H9 (cell line): ENCODE measurements at regions not wholly inside any gene's neighbourhood (a gene's known extent, or its start where the extent isn't known, plus 50 kb on each side); places are given as distances from the start of the nearest gene placed in this dataset.

Experiments used
- DNase-seq: peaks from one replicate; pipeline ENCODE4 v3.0.0-alpha.2; 2017
- H2AFZ ChIP-seq: one replicate; pipeline ENCODE4 v1.6.1; 2013; ENCODE audit warnings: mild to moderate bottlenecking, low read length, control low read depth, moderate library complexity
- H2AK5ac ChIP-seq: 2 replicates; pipeline ENCODE4 v1.6.1; 2013; ENCODE audit warnings: low read length, control low read depth, mixed read lengths; ENCODE audit not compliant: insufficient read length
- H2BK120ac ChIP-seq: one replicate; pipeline ENCODE4 v1.6.1; 2013; ENCODE audit warnings: low read depth, mild to moderate bottlenecking, low read length, control low read depth, inconsistent platforms; ENCODE audit not compliant: poor library complexity, severe bottlenecking
- H2BK12ac ChIP-seq: 2 replicates; pipeline ENCODE4 v1.6.1; 2013; ENCODE audit warnings: low read length, control low read depth, mixed read lengths, low read depth; ENCODE audit not compliant: insufficient read length
- H2BK15ac ChIP-seq: 2 replicates; pipeline ENCODE4 v1.6.1; 2013; ENCODE audit warnings: low read depth, low read length, control low read depth
- H2BK20ac ChIP-seq: one replicate; pipeline ENCODE4 v1.6.1; 2013; ENCODE audit warnings: low read depth, mild to moderate bottlenecking, low read length, control low read depth, inconsistent platforms; ENCODE audit not compliant: poor library complexity, severe bottlenecking
- H2BK5ac ChIP-seq: 2 replicates; pipeline ENCODE4 v1.6.1; 2013; ENCODE audit warnings: low read length, control low read depth, mixed read lengths; ENCODE audit not compliant: insufficient read length
- H3K14ac ChIP-seq: 2 replicates; pipeline ENCODE4 v1.6.1; 2013; ENCODE audit warnings: low read length, control low read depth; ENCODE audit not compliant: insufficient read depth
- H3K18ac ChIP-seq: 2 replicates; pipeline ENCODE4 v1.6.1; 2013; ENCODE audit warnings: low read depth, mild to moderate bottlenecking, mixed read lengths, low read length, control low read depth; ENCODE audit not compliant: insufficient read length
- H3K23ac ChIP-seq: 2 replicates; pipeline ENCODE4 v1.6.1; 2013; ENCODE audit warnings: low read length, control low read depth, mixed read lengths, low read depth; ENCODE audit not compliant: insufficient read length
- H3K23me2 ChIP-seq: 2 replicates; pipeline ENCODE4 v1.6.1; 2013; ENCODE audit warnings: low read depth, mild to moderate bottlenecking, mixed read lengths, low read length, control low read depth; ENCODE audit not compliant: insufficient read length, poor library complexity, severe bottlenecking
- H3K27ac ChIP-seq: 2 replicates; pipeline ENCODE4 v1.5.1; 2013; ENCODE audit warnings: low read length, control low read depth, mixed read lengths, low read depth; ENCODE audit not compliant: insufficient read length
- H3K27me3 ChIP-seq: 2 replicates; pipeline ENCODE4 v1.6.1; 2013; ENCODE audit warnings: low read length, control low read depth, inconsistent platforms; ENCODE audit not compliant: insufficient read depth
- H3K4ac ChIP-seq: 2 replicates; pipeline ENCODE4 v1.6.1; 2013; ENCODE audit warnings: low read depth, mild to moderate bottlenecking, control low read depth, inconsistent platforms, low read length, moderate library complexity
- H3K4me1 ChIP-seq: 2 replicates; pipeline ENCODE4 v1.6.1; 2013; ENCODE audit warnings: low read length, control low read depth, inconsistent platforms; ENCODE audit not compliant: insufficient read depth
- H3K4me2 ChIP-seq: 2 replicates; pipeline ENCODE4 v1.6.1; 2013; ENCODE audit warnings: low read length, control low read depth, mixed read lengths; ENCODE audit not compliant: insufficient read length, insufficient read depth
- H3K56ac ChIP-seq: 2 replicates; pipeline ENCODE4 v1.6.1; 2013; ENCODE audit warnings: low read depth, mild to moderate bottlenecking, mixed read lengths, low read length, control low read depth; ENCODE audit not compliant: insufficient read length
- H3K79me1 ChIP-seq: 2 replicates; pipeline ENCODE4 v1.6.1; 2013; ENCODE audit warnings: low read depth, mild to moderate bottlenecking, moderate library complexity, low read length, control low read depth, inconsistent platforms; ENCODE audit not compliant: insufficient read depth, poor library complexity, severe bottlenecking
- H3K79me2 ChIP-seq: 2 replicates; pipeline ENCODE4 v1.6.1; 2013; ENCODE audit warnings: low read length, control low read depth, inconsistent platforms; ENCODE audit not compliant: insufficient read depth
- H3K9ac ChIP-seq: 2 replicates; pipeline ENCODE4 v1.6.1; 2013; ENCODE audit warnings: low read length, control low read depth, mixed read lengths; ENCODE audit not compliant: insufficient read length; ENCODE audit errors: extremely low read depth
- H3K9me3 ChIP-seq: one replicate; pipeline ENCODE4 v1.6.1; 2013; ENCODE audit warnings: low read depth, low read length, inconsistent platforms; ENCODE audit not compliant: control insufficient read depth
- H3T11ph ChIP-seq: one replicate; pipeline ENCODE4 v1.6.1; 2013; ENCODE audit warnings: mild to moderate bottlenecking, low read length, control low read depth, inconsistent platforms
- H4K20me1 ChIP-seq: one replicate; pipeline ENCODE4 v1.6.1; 2013; ENCODE audit not compliant: control insufficient read depth, insufficient read length, insufficient read depth
- H4K5ac ChIP-seq: 2 replicates; pipeline ENCODE4 v1.6.1; 2013; ENCODE audit warnings: low read depth, mild to moderate bottlenecking, mixed read lengths, low read length, control low read depth; ENCODE audit not compliant: insufficient read length
- H4K8ac ChIP-seq: replicated peaks from 2 replicates; pipeline ENCODE4 v1.6.1; 2013; ENCODE audit warnings: low read length, control low read depth, mixed read lengths, low read depth; ENCODE audit not compliant: insufficient read length
- H4K91ac ChIP-seq: 2 replicates; pipeline ENCODE4 v1.6.1; 2013; ENCODE audit warnings: low read depth, mild to moderate bottlenecking, moderate library complexity, mixed read lengths, low read length, control low read depth; ENCODE audit not compliant: insufficient read length
- H3K27ac Mint-ChIP-seq, 3 experiments: 2 replicates in 2 of 3; 3 replicates in 1 of 3; pipeline ENCODE4 v1.8.0; 2020 to 2021; ENCODE audit warnings: mixed read lengths in 3 of 3, mild to moderate bottlenecking in 1 of 3, moderate library complexity in 1 of 3
- H3K27me3 Mint-ChIP-seq: 2 replicates; pipeline ENCODE4 v1.8.0; 2021; ENCODE audit warnings: low read depth, mild to moderate bottlenecking, moderate library complexity, mixed read lengths
- H3K36me3 Mint-ChIP-seq, 3 experiments: 2 replicates in 2 of 3; 3 replicates in 1 of 3; pipeline ENCODE4 v1.8.0; 2020 to 2021; ENCODE audit warnings: low read depth in 3 of 3, mixed read lengths in 3 of 3; ENCODE audit not compliant: insufficient read depth in 1 of 3
- H3K4me1 Mint-ChIP-seq, 2 experiments: 2 replicates each; pipeline ENCODE4 v1.8.0; 2020; ENCODE audit warnings: mixed read lengths in 2 of 2
- H3K4me3 Mint-ChIP-seq, 2 experiments: 2 replicates in 1 of 2; 3 replicates in 1 of 2; pipeline ENCODE4 v1.8.0; 2020 to 2021; ENCODE audit warnings: mild to moderate bottlenecking in 2 of 2, mixed read lengths in 2 of 2, moderate library complexity in 1 of 2
- H3K9me3 Mint-ChIP-seq, 2 experiments: 2 replicates in 1 of 2; 3 replicates in 1 of 2; pipeline ENCODE4 v1.8.0; 2020; ENCODE audit warnings: mild to moderate bottlenecking in 2 of 2, mixed read lengths in 2 of 2, moderate library complexity in 1 of 2
- WGBS: extraction: QIAGEN DNeasy Blood & Tissue Kit; methylation state at CpG from one replicate; pipeline ENCODE4 v1.1.7; 2013; ENCODE audit warnings: missing lambda C conversion rate, low lambda C conversion rate, mixed read lengths; ENCODE audit not compliant: insufficient read length; ENCODE audit errors: extremely low coverage; 5-methylcytosine and 5-hydroxymethylcytosine counted together
- TF ChIP-seq, protein P1 (sequence below): fragments of 200-600 bp; sonication (generic); conservative IDR thresholded peaks from 3 replicates; pipeline ENCODE4 v1.8.0; 2021; ENCODE audit warnings: antibody characterized with exemption, mild to moderate bottlenecking

DNA sequence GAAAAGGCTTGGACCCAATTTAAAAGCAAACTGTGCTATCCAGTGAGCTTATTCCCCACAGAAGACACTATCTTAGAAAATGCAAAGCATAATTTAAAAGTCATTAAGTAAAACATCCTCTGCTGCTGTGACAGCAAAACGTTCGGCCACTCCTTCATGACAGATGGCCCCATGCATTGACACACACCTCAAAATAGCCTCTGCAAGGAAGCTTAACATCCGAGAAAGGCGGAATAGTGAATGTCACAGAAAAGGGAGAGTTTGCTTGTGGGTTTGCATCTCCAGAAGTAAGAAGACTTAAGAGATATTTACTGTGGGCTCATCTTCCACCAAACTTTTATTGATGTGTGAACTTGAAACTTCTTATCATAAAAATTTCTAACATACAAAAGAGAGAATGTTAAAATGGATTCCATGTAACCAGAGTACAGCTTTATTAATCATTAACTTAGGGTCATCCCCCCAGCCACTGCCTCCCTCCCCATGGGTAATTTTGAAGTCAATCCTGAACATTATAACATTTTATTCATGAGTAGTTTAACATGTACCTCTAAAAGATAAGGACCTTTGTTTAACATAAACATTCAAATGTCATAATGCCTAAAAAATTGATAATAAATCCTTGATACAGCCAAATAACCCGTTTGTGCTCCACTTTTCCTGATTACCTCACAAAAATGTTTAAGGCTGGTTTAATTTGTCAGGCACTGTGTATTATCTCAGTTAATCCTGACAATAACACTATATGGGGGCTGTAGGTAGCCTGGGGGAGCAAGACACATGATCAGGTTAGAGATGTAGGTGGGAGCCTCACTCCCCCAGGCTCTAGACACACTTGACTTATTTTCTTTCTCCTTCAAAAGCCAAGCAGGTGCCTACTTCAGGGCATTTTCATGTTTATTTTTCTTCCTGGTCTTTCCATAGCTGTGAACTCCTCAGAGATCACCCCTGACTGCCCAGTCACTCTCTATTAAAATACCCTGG is 119.7 kb upstream of the TMCC3 start:
- Histone ChIP-seq H4K8ac (no peak overlapping the region), H3K27me3 (no peaks in the 10 kb centered on the region), H3K9me3 (no peaks in the 10 kb centered on the region), H3K23me2 (no peaks in the 10 kb centered on the region), H4K91ac (no peak overlapping the region), H3K79me2 (no peaks in the 10 kb centered on the region), H3K4ac (no peak overlapping the region), H2AFZ (no peak overlapping the region), H2BK120ac (no peak overlapping the region), H2BK20ac (no peak overlapping the region), H2BK15ac (no peak overlapping the region), H2AK5ac (no peak overlapping the region), H2BK12ac (no peak overlapping the region), H3K9ac (no peak overlapping the region), H3K23ac (no peak overlapping the region), H3K18ac (no peak overlapping the region), H3K27ac (no peak overlapping the region), H3K56ac (no peak overlapping the region), H3K4me2 (no peak overlapping the region), H3K14ac (no peak overlapping the region), H3K4me1 (peaks cover 5% of the 10 kb centered on the region; the same call in 1 of the 2 replicates), H4K5ac (no peak overlapping the region), H4K20me1 (no peaks in the 10 kb centered on the region), H2BK5ac (no peak overlapping the region), H3T11ph (no peak overlapping the region), H3K79me1 (no peaks in the 10 kb centered on the region)
- peaks cover 5% of the 10 kb centered on the region for H3K27me3 Mint-ChIP-seq
- H3K4me3 Mint-ChIP-seq, result no peak overlapping the region
- no peaks in the 10 kb centered on the region for H3K36me3 Mint-ChIP-seq
- no peak overlapping the region for H3K27ac Mint-ChIP-seq
- no CpG with 5 or more reads among the region's 5 CpGs for WGBS
- no peaks in the 10 kb centered on the region; a peak in 2 of 5 replicates for H3K9me3 Mint-ChIP-seq
- peaks cover 11 to 13% of the 10 kb centered on the region in 2 experiments for H3K4me1 Mint-ChIP-seq
- TF ChIP-seq, protein P1, sequence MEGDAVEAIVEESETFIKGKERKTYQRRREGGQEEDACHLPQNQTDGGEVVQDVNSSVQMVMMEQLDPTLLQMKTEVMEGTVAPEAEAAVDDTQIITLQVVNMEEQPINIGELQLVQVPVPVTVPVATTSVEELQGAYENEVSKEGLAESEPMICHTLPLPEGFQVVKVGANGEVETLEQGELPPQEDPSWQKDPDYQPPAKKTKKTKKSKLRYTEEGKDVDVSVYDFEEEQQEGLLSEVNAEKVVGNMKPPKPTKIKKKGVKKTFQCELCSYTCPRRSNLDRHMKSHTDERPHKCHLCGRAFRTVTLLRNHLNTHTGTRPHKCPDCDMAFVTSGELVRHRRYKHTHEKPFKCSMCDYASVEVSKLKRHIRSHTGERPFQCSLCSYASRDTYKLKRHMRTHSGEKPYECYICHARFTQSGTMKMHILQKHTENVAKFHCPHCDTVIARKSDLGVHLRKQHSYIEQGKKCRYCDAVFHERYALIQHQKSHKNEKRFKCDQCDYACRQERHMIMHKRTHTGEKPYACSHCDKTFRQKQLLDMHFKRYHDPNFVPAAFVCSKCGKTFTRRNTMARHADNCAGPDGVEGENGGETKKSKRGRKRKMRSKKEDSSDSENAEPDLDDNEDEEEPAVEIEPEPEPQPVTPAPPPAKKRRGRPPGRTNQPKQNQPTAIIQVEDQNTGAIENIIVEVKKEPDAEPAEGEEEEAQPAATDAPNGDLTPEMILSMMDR, result no peak
- DNase-seq, result no peak
